K562 (cell line): ENCODE measurements at regions not wholly inside any gene's neighbourhood (a gene's known extent, or its start where the extent isn't known, plus 50 kb on each side); places are given as distances from the start of the nearest gene placed in this dataset.

Experiments used
- ATF2 ChIP-seq: sonication (generic); formaldehyde crosslinking; IDR thresholded peaks from 2 replicates; pipeline ENCODE4 v1.8.1; 2022; ENCODE audit warnings: missing genetic modification reagents
- CTCF ChIP-seq, 3 experiments: IDR thresholded peaks in 2 of 3; conservative IDR thresholded peaks in 1 of 3; 2 replicates each; pipeline ENCODE4 v1.5.1; 2011 to 2012; ENCODE audit warnings: low read length in 3 of 3, mild to moderate bottlenecking in 3 of 3, control low read depth in 2 of 3, improper control_type of control experiment in 1 of 3, inconsistent platforms in 1 of 3, low read depth in 1 of 3, mixed read lengths in 1 of 3, moderate library complexity in 1 of 3; ENCODE audit not compliant: insufficient read depth in 2 of 3
- HDGF ChIP-seq: fragments of 450-650 bp; IDR thresholded peaks from 2 replicates; pipeline ENCODE4 v1.6.1; 2016
- HIVEP1 ChIP-seq: fragments of 250-450 bp; sonication (Bioruptor Pico); IDR thresholded peaks from 2 replicates; pipeline ENCODE4 v1.4.0; 2020; ENCODE audit warnings: mild to moderate bottlenecking
- REST ChIP-seq, 2 experiments: fragments of 450-650 bp; formaldehyde crosslinking in 1 of 2; IDR thresholded peaks; 2 replicates each; pipeline versions ENCODE4 v1.4.0 to v1.6.1; 2014 to 2020; ENCODE audit warnings: mild to moderate bottlenecking in 2 of 2, borderline replicate concordance in 1 of 2, low read depth in 1 of 2
- ZBTB26 ChIP-seq: fragments of 450-650 bp; formaldehyde crosslinking; IDR thresholded peaks from 2 replicates; pipeline ENCODE4 v1.4.0; 2022; ENCODE audit warnings: missing genetic modification characterization
- ZNF518B ChIP-seq: fragments of 250-450 bp; sonication (Bioruptor Pico); IDR thresholded peaks from 2 replicates; pipeline ENCODE4 v1.5.0; 2021; ENCODE audit warnings: mild to moderate bottlenecking, moderate library complexity

GRCh38 chr2:74779265-74779558, 54.7 kb upstream of the HK2 start:
- TF ChIP-seq HIVEP1, result no peak
- no peak for TF ChIP-seq HDGF
- no peak for TF ChIP-seq REST (IDR thresholded peaks at IDR 0.05; ENCODE audit: borderline replicate concordance)
- no peak for TF ChIP-seq REST (CRISPR knock-in tag; IDR thresholded peaks at IDR 0.05; ENCODE audit: low read depth)
- no peak for TF ChIP-seq ATF2 (CRISPR knock-in tag)
- no peak for TF ChIP-seq CTCF (IDR thresholded peaks at IDR 0.05 in 2 of 3, conservative IDR thresholded peaks at IDR 0.05 in 1 of 3; ENCODE audit: insufficient read depth in 2 of 3, low read depth in 1 of 3, low read length in 3 of 3)
- no peak for TF ChIP-seq ZBTB26
- no peak for TF ChIP-seq ZNF518B (CRISPR knock-in tag)
